ENCODE measurements at regions not wholly inside any gene's neighbourhood (a gene's known extent, or its start where the extent isn't known, plus 50 kb on each side); places are given as distances from the start of the nearest gene placed in this dataset.
A peak's percentile ranks its signal among the peaks of the same experiment; 100 is the strongest.

DNA sequence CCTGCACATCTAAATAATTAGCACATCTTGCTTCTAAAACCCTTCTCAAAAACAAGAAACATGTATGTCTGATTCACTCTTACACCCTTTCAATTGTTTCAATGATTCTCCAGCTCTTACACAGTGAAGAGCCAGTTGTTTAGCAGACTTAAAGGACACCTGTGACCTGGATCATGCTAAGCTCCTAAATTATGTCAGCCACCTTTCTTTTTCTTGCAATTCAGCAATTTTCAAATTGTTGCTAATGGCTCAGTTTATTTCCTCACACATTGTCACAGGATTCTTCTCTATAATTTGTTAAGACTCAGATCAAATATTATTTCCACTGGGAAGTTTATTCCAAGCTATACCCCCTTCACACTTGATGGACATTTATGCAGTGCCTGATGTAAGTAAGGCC is 413.2 kb downstream of the PLA2G4A start:
- no peak for DNase-seq

DNA sequence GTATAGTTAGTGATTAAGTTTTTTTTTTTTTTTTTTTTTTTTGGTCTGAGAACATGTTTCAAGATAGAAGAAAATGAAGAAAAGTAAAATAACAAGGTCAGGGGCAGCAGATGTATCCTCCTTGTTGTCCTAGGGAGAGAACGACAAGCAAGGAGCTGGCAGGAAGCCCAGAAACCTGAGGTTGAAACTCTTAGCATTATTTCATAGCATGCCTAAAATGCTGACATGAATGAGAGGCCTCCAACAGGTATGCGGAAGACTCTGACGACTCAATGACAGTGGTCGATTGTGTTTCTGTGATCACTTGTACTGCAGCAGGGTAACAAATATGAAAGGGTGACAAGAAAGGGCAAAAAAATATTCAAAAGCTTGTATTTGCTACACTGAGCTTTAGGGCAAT is 415.9 kb downstream of the PLA2G4A start:
- no peak for DNase-seq

- no peak for DNase-seq
Measured at GRCh38 chr1:187245201-187245600, 416.5 kb downstream of the PLA2G4A start.

GRCh38 chr1:187249196-187249595 is 420.4 kb downstream of the PLA2G4A start:
- DNase-seq: no peak

DNA sequence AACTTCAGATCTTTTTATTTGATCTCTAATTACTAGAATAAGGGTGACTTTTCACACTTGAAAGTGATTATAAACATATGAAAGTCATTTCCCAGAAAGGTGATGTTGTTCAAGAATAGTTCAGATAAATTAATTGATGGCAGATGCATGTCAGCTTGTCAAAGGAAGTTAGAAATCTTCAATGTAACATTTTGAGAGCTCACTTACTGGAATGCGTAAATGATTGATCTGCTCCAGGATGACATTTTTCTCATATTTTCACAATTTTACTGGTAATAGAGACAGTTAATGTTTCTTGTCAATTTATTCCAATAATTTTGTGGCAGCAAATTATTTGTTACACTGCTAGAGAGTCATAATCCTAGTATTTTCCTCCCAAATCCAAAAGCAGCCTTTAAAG is 424.2 kb downstream of the PLA2G4A start:
- no peak for DNase-seq

DNA sequence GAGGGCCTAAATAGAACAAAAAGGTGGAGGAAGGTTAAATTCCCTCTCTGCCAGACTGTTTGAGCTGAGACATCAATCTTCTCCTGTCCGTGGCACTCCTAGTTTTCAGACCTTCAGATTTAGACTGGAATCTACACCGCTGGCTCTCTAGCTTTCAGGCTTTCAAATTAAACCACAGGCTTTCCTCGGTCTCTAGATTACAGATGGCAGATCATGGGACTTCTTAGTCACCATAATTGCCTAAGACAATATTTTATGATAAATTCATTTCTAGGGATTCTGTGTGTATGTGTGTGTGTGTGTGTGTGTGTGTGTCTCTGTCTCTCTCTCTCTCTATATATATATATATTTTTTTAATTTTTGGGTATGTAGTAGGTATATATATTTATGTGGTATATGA is 428.7 kb downstream of the PLA2G4A start:
- no peak for DNase-seq

- DNase-seq: no peak
Measured at GRCh38 chr1:187261637-187262036, 432.9 kb downstream of the PLA2G4A start.

- DNase-seq: no peak
Measured at GRCh38 chr1:187262731-187263130, 434.0 kb downstream of the PLA2G4A start.

DNA sequence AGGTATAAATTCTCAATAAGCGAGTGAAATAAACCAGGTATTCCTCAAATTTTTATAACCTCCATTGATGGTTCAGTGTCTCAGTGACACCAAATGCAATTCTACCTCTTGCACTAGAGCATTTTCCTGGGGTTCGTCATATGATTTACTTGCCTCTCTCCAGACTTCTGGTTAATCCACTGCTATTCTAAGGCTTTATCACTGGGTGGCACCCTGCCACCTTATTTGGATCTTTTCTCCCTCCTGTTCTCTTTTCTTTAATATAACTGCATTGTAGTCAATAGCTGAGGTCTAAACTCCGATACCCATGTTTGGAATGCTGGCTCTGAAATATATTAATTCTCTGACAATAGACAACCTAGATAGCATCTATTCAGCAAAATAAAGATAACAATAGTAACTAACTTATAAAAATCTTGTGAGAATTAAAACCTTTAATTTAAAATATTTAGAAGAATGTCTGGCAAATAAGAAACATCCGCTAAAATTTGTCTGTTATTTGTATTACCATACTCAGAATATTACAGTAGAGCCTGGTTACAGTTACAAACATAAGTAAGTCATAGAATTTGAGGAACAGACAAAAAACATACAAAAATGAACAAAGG is 436.4 kb downstream of the PLA2G4A start:
- peak; percentile 53 for DNase-seq

GRCh38 chr1:187266051-187266450 is 437.3 kb downstream of the PLA2G4A start:
- DNase-seq: no peak

DNA sequence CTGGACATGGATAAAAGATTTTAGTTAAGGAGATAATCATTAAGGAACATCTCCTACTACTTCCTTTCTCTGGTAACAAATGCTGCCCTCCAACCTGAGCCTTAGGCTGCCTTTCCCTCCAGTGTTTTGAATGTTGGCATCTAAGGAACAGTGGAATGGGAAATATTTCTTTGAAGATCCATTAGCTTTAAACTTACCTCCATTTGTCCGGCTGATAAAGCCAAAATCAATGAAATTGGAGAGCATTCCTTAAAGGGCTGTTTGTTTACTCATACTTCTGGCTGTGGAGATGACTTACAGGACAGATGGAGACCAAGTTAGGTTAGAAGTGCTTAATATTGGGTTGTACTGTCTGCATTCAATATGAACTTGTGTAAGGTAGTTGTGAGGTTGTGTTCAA is 439.1 kb downstream of the PLA2G4A start:
- no peak for DNase-seq

- no peak for DNase-seq
Measured at GRCh38 chr1:187270256-187270655, 441.5 kb downstream of the PLA2G4A start.

DNA sequence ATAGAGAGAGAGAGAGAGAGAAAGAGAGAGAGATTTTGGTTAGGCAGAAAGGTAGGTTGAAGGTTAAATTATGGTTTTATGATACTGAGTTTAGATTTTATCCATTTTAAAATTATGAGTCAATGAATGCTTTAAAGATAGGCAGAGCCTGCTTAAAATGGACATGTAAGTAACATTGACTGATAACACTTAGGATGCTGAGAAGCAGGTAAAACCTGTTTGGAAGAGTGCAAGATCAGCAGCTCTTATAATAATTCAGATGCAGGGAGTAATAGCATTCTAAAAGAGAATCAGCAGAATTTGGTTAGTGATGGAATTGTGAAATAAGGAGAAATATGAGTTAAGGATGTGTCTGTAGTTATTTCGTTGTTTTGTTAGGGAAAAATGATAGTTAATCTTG is 446.6 kb downstream of the PLA2G4A start:
- no peak for DNase-seq

- no peak for DNase-seq
Measured at GRCh38 chr1:187275985-187276575, 447.3 kb downstream of the PLA2G4A start.

DNA sequence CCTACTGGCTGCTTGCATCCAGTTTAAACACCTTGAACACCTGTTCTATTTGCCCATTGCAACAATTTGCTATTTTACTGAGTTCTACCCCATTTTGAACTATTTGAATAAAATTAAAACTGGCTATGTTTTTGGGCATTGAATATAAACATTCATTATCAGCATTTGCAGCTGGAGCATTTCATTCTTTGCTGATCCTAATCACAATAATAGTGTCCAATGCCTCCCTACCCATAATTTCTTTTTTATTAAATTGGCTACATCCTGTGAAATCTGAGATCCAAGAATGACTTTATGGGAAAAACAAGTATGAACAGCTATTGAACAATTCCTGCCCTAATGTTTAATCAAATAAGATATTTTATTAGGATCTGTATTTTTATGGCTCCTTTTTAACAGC is 447.9 kb downstream of the PLA2G4A start:
- DNase-seq: no peak

- DNase-seq: no peak
Measured at GRCh38 chr1:187280031-187280430, 451.3 kb downstream of the PLA2G4A start.

GRCh38 chr1:187281085-187281484 is 452.3 kb downstream of the PLA2G4A start:
- no peak for DNase-seq

- DNase-seq: no peak
Measured at GRCh38 chr1:187283984-187284383, 455.2 kb downstream of the PLA2G4A start.

GRCh38 chr1:187294421-187295201 is 465.9 kb downstream of the PLA2G4A start:
- no peak for DNase-seq

- no peak for DNase-seq
Measured at GRCh38 chr1:187300081-187300480, 471.3 kb downstream of the PLA2G4A start.

- DNase-seq: no peak
Measured at GRCh38 chr1:187306710-187307415, 478.1 kb downstream of the PLA2G4A start.

GRCh38 chr1:187310038-187310631 is 481.4 kb downstream of the PLA2G4A start:
- DNase-seq: no peak

GRCh38 chr1:187313115-187313514 is 484.4 kb downstream of the PLA2G4A start:
- no peak for DNase-seq
